Muscle of leg (tissue), 3 donors: ENCODE measurements at regions not wholly inside any gene's neighbourhood (a gene's known extent, or its start where the extent isn't known, plus 50 kb on each side); places are given as distances from the start of the nearest gene placed in this dataset.
A peak's percentile ranks its signal among the peaks of the same experiment; 100 is the strongest.

Experiments used
- DNase-seq: peaks from one replicate; pipeline ENCODE4 v3.0.0; 2013
- H3K27ac ChIP-seq: one replicate; pipeline ENCODE4 v1.5.1; 2013; ENCODE audit warnings: mild to moderate bottlenecking, low read length, control low read depth
- H3K27me3 ChIP-seq: one replicate; pipeline ENCODE4 v1.6.1; 2013; ENCODE audit warnings: low read length; ENCODE audit not compliant: control insufficient read depth, insufficient read depth
- H3K36me3 ChIP-seq: one replicate; pipeline ENCODE4 v1.6.1; 2013; ENCODE audit warnings: low read length; ENCODE audit not compliant: control insufficient read depth, insufficient read depth
- H3K4me1 ChIP-seq: one replicate; pipeline ENCODE4 v1.6.1; 2013; ENCODE audit warnings: low read length; ENCODE audit not compliant: control insufficient read depth, insufficient read depth
- H3K4me3 ChIP-seq: one replicate; pipeline ENCODE4 v1.5.1; 2013; ENCODE audit warnings: low read length, control low read depth
- H3K9me3 ChIP-seq: replicated peaks from 2 replicates; pipeline ENCODE4 v1.6.1; 2013; ENCODE audit warnings: low read depth, low read length; ENCODE audit not compliant: control insufficient read depth
- WGBS: methylation state at CpG from one replicate; pipeline ENCODE4 v1.1.5; 2013; ENCODE audit warnings: missing lambda C conversion rate; ENCODE audit not compliant: insufficient coverage; 5-methylcytosine and 5-hydroxymethylcytosine counted together

- no CpG with 5 or more reads among the region's 4 CpGs for WGBS
- Histone ChIP-seq H3K4me1 (peaks cover 26% of the 10 kb centered on the region), H3K9me3 (no peaks in the 10 kb centered on the region), H3K4me3 (no peak overlapping the region), H3K27me3 (no peaks in the 10 kb centered on the region), H3K27ac (no peak overlapping the region), H3K36me3 (no peaks in the 10 kb centered on the region)
- no peak for DNase-seq
These were observed 274.6 kb upstream of the TBL1XR1 start for GRCh38 chr3:177471733-177472480.

GRCh38 chr3:177473184-177473583 lies 275.9 kb upstream of the TBL1XR1 start:
- H3K27ac ChIP-seq: no peak overlapping the region

DNA sequence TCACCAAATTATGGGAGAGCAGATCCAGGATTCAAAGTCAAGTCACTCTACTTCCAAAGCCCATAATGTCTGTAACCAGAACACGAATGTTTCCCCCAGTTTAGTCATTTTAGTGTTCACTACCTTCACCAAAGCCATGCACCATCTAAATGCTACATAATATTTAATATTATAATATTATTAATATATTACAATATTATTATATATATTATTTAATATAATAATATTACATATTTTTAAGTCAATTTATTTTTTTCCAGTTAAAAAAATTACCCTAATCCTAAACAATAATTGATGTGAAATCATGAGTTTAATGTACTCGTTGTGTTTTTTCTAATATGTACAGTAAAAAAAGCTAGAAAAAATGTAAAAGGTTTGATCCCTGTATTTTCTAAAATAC lies 276.6 kb upstream of the TBL1XR1 start:
- Histone ChIP-seq H3K36me3 (no peaks in the 10 kb centered on the region), H3K27me3 (no peaks in the 10 kb centered on the region), H3K4me3 (no peak overlapping the region), H3K9me3 (no peaks in the 10 kb centered on the region), H3K27ac (no peak overlapping the region), H3K4me1 (peaks cover 23% of the 10 kb centered on the region)
- no CpG with 5 or more reads among the region's 2 CpGs for WGBS
- DNase-seq: no peak

More at GRCh38 chr3:177473184-177473583, 275.9 kb upstream of the TBL1XR1 start:
- H3K36me3 ChIP-seq: no peaks in the 10 kb centered on the region
- no peak overlapping the region for H3K4me3 ChIP-seq
- H3K4me1 ChIP-seq: peaks cover 22% of the 10 kb centered on the region
- DNase-seq: no peak
- no peaks in the 10 kb centered on the region for H3K27me3 ChIP-seq
- no peaks in the 10 kb centered on the region for H3K9me3 ChIP-seq
- 34% methylated on average over 5 of the region's 6 CpGs for WGBS

GRCh38 chr3:177474652-177475355 lies 277.5 kb upstream of the TBL1XR1 start:
- Histone ChIP-seq H3K27ac (no peak overlapping the region), H3K27me3 (no peaks in the 10 kb centered on the region), H3K9me3 (no peaks in the 10 kb centered on the region), H3K4me1 (peaks cover 23% of the 10 kb centered on the region), H3K36me3 (no peaks in the 10 kb centered on the region), H3K4me3 (no peak overlapping the region)
- 69% methylated on average over 11 of the region's 11 CpGs for WGBS
- DNase-seq: no peak

GRCh38 chr3:177475356-177475665 lies 278.0 kb upstream of the TBL1XR1 start:
- H3K4me1 ChIP-seq: peaks cover 18% of the 10 kb centered on the region
- H3K27ac ChIP-seq: no peak overlapping the region
- no peak for DNase-seq
- H3K36me3 ChIP-seq: no peaks in the 10 kb centered on the region
- WGBS: 53% methylated on average over 5 of the region's 5 CpGs
- no peaks in the 10 kb centered on the region for H3K9me3 ChIP-seq
- H3K27me3 ChIP-seq: no peaks in the 10 kb centered on the region
- H3K4me3 ChIP-seq: no peak overlapping the region

DNA sequence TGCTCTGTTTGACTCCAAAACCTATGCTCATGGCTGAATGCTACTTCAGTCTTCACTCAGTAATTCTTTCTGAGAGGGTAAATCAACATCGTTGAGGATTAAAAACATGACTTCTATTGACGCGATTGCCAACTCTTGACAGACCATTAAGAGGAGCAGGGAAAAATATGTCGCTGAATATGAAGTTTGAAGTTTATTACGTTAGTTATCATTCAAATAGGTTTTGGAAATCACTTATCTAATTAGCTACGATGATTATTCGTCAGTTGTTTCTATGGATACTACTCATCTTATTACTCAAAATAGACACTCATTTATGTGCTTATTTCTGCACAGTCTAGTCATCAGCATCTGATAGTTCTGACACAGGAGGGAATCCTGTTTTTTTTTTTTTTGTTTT lies 279.2 kb upstream of the TBL1XR1 start:
- no peaks in the 10 kb centered on the region for H3K9me3 ChIP-seq
- no peak overlapping the region for H3K27ac ChIP-seq
- H3K36me3 ChIP-seq: no peaks in the 10 kb centered on the region
- no CpG with 5 or more reads among the region's 7 CpGs for WGBS
- no peak for DNase-seq
- H3K27me3 ChIP-seq: no peaks in the 10 kb centered on the region
- peaks cover 18% of the 10 kb centered on the region for H3K4me1 ChIP-seq
- no peak overlapping the region for H3K4me3 ChIP-seq

DNA sequence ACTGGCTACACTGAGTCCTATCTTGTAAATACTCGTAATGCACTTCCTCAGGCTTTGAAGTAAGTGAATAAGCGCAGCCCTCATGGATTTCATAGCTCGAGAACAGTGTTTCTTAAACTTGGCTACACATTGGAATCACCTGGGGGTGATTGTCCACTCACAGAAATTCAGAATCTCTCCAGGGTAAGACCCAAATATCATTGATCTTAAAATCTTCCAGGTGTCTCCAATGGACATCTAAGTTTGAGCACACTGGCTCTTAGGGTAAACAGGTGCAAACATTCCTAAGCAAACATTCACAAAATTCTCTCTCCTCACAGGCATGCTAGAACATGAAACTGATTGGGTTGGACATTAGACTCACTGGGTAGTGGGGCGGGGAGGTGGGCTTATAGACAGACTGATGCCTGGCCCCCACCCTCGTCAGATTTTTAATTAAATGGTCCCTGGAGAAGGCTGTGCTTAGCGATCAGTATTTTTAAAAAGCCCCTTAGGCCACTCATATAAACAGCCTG lies 279.7 kb upstream of the TBL1XR1 start:
- no peaks in the 10 kb centered on the region for H3K36me3 ChIP-seq
- no peak overlapping the region for H3K4me3 ChIP-seq
- no peak for DNase-seq
- H3K4me1 ChIP-seq: peaks cover 19% of the 10 kb centered on the region
- no peak overlapping the region for H3K27ac ChIP-seq
- H3K9me3 ChIP-seq: no peaks in the 10 kb centered on the region
- H3K27me3 ChIP-seq: no peaks in the 10 kb centered on the region
- no CpG with 5 or more reads among the region's 6 CpGs for WGBS

GRCh38 chr3:177478170-177478867 lies 281.0 kb upstream of the TBL1XR1 start:
- Histone ChIP-seq H3K4me1 (peaks cover 18% of the 10 kb centered on the region), H3K36me3 (no peaks in the 10 kb centered on the region), H3K4me3 (no peak overlapping the region), H3K27ac (peak overlapping the region; percentile 23), H3K9me3 (no peaks in the 10 kb centered on the region), H3K27me3 (no peaks in the 10 kb centered on the region)
- DNase-seq: peak; percentile 91
- 6% methylated on average over 2 of the region's 4 CpGs for WGBS

- DNase-seq: no peak
- Histone ChIP-seq H3K27ac (no peak overlapping the region), H3K36me3 (no peaks in the 10 kb centered on the region), H3K27me3 (no peaks in the 10 kb centered on the region), H3K4me1 (peaks cover 15% of the 10 kb centered on the region), H3K4me3 (no peak overlapping the region), H3K9me3 (no peaks in the 10 kb centered on the region)
- 100% methylated on average over 1 of the region's 2 CpGs for WGBS
These were observed 282.3 kb upstream of the TBL1XR1 start for GRCh38 chr3:177479630-177480029.

DNA sequence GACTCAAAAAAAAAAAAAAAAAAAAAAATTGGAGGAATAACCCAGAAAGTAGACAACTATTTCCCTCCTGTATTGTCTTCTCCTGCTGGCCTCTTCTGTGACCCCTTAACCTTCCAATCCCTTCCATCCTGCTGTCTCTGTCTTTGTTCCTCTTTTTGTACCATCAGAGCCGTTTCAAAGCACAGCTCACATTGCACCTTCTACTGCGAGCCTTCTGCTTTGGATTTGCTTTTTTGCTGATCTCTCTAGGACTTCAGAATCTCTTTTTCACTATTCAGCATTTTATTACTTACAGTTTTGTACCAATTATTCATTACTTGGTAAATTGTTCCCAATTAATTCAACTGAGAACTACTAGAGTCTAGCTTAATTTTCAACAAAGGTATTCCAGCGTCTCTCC lies 284.0 kb upstream of the TBL1XR1 start:
- Histone ChIP-seq H3K4me3 (no peak overlapping the region), H3K36me3 (no peaks in the 10 kb centered on the region), H3K9me3 (peaks cover 6% of the 10 kb centered on the region), H3K27ac (no peak overlapping the region), H3K27me3 (no peaks in the 10 kb centered on the region), H3K4me1 (peaks cover 10% of the 10 kb centered on the region)
- WGBS: no CpG with 5 or more reads among the region's 3 CpGs
- DNase-seq: no peak
